ENCODE measurements at regions not wholly inside any gene's neighbourhood (a gene's known extent, or its start where the extent isn't known, plus 50 kb on each side); places are given as distances from the start of the nearest gene placed in this dataset.

DNA sequence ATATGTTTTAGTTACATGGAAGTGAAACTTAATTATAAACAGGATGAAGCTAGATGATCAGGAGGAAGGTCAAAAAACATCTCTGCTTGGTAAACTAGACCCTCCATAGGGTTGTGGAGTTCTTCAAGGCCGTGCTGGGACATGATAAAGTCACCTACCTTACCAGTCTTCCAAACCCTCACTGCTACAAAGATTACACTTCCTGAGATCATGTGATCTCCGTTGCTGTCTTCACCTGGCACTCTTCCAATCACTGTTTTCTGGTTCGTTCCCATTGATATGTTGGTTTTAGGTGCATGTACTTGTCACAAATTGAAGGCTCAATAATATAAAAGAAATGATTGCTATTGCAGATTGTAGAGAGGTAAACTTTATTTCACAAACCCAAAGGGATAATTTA is 161.5 kb upstream of the MAN1A1 start:
- Histone ChIP-seq H2AFZ (ENCODE audit: low read length) (no peak overlapping the region), H3K27me3 (ENCODE audit: control insufficient read depth in 1 of 2, insufficient read depth in 2 of 2, low read length in 2 of 2) (no peaks in the 10 kb centered on the region; a peak in 1 of 5 replicates), H3K4me2 (ENCODE audit: low read depth, low read length) (no peak overlapping the region), H3K4me3 (replicated peaks in 1 of 3; ENCODE audit: insufficient read depth in 1 of 3, low read depth in 2 of 3, low read length in 3 of 3) (no peak overlapping the region), H3K9ac (ENCODE audit: insufficient read depth, low read depth, low read length) (no peak overlapping the region), H4K20me1 (ENCODE audit: insufficient read depth, low read length) (no peaks in the 10 kb centered on the region), H3K9me3 (ENCODE audit: low read length) (no peaks in the 10 kb centered on the region), H3K36me3 (replicated peaks in 1 of 2; ENCODE audit: control insufficient read depth in 1 of 2, insufficient read depth in 2 of 2, low read length in 2 of 2) (no peaks in the 10 kb centered on the region), H3K4me1 (ENCODE audit: insufficient read depth, low read length) (no peaks in the 10 kb centered on the region), H3K79me2 (ENCODE audit: insufficient read depth, low read length) (no peaks in the 10 kb centered on the region), H3K27ac (ENCODE audit: extremely low read length, insufficient read depth, low read length) (no peak overlapping the region)
- WGBS (ENCODE audit: low lambda C conversion rate): 1% methylated on average over 3 of the region's 3 CpGs
- intact Hi-C loops (cut with micrococcal nuclease; ENCODE audit: unreplicated experiment) (no loop called here), in situ Hi-C loops (cut with HindIII; ENCODE audit: extremely low pct_ligation_motif_present, low pct_unique_long_range_greater_than_20kb) (no loop called here)
- no peak for FAIRE-seq
- POLR2A ChIA-PET: no interaction called here
- CTCF ChIA-PET (ENCODE audit: low intra/inter-chr PET ratio, low total read pairs): no interaction called here
- no peak for DNase-seq (ENCODE audit: low spot score)
- ATAC-seq: no peak
- BruUV-seq (replicated peaks): no TSS peak
- TF ChIP-seq, protein P1, sequence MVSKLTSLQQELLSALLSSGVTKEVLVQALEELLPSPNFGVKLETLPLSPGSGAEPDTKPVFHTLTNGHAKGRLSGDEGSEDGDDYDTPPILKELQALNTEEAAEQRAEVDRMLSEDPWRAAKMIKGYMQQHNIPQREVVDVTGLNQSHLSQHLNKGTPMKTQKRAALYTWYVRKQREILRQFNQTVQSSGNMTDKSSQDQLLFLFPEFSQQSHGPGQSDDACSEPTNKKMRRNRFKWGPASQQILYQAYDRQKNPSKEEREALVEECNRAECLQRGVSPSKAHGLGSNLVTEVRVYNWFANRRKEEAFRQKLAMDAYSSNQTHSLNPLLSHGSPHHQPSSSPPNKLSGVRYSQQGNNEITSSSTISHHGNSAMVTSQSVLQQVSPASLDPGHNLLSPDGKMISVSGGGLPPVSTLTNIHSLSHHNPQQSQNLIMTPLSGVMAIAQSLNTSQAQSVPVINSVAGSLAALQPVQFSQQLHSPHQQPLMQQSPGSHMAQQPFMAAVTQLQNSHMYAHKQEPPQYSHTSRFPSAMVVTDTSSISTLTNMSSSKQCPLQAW (CRISPR knock-in tag; IDR thresholded peaks at IDR 0.05): no peak
- TF ChIP-seq, protein P2, sequence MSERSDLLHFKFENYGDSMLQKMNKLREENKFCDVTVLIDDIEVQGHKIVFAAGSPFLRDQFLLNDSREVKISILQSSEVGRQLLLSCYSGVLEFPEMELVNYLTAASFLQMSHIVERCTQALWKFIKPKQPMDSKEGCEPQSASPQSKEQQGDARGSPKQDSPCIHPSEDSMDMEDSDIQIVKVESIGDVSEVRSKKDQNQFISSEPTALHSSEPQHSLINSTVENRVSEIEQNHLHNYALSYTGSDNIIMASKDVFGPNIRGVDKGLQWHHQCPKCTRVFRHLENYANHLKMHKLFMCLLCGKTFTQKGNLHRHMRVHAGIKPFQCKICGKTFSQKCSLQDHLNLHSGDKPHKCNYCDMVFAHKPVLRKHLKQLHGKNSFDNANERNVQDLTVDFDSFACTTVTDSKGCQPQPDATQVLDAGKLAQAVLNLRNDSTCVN (CRISPR knock-in tag; IDR thresholded peaks at IDR 0.05; ENCODE audit: borderline replicate concordance): no peak
- TF ChIP-seq ZBTB42 (CRISPR knock-in tag; IDR thresholded peaks at IDR 0.05) (no peak), SRY (CRISPR knock-in tag; IDR thresholded peaks at IDR 0.05) (no peak), PHF5A (CRISPR knock-in tag; IDR thresholded peaks at IDR 0.05; ENCODE audit: low read depth, unreplicated experiment) (no peak), DPF2 (CRISPR knock-in tag; IDR thresholded peaks at IDR 0.05; ENCODE audit: borderline replicate concordance, low read depth) (no peak), NR2F2 (IDR thresholded peaks at IDR 0.05; ENCODE audit: borderline replicate concordance, low read depth) (no peak), SAP130 (CRISPR knock-in tag; IDR thresholded peaks at IDR 0.05; ENCODE audit: low read depth) (no peak), MAZ (IDR thresholded peaks at IDR 0.05; ENCODE audit: borderline replicate concordance, low read depth, low read length) (no peak), MAZ (CRISPR knock-in tag; IDR thresholded peaks at IDR 0.05; ENCODE audit: low read depth) (no peak), ZNF484 (CRISPR knock-in tag; IDR thresholded peaks at IDR 0.05; ENCODE audit: borderline replicate concordance, low read depth) (no peak), PHF21A (CRISPR knock-in tag; IDR thresholded peaks at IDR 0.05) (no peak), CENPX (CRISPR knock-in tag; IDR thresholded peaks at IDR 0.05) (no peak), ETV6 (CRISPR knock-in tag; conservative IDR thresholded peaks at IDR 0.05) (no peak), ZNF383 (CRISPR knock-in tag; IDR thresholded peaks at IDR 0.05; ENCODE audit: borderline replicate concordance) (no peak)
- TF ChIP-seq, protein P3, sequence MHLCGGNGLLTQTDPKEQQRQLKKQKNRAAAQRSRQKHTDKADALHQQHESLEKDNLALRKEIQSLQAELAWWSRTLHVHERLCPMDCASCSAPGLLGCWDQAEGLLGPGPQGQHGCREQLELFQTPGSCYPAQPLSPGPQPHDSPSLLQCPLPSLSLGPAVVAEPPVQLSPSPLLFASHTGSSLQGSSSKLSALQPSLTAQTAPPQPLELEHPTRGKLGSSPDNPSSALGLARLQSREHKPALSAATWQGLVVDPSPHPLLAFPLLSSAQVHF (CRISPR knock-in tag; IDR thresholded peaks at IDR 0.05): no peak
- TF ChIP-seq, protein P4, sequence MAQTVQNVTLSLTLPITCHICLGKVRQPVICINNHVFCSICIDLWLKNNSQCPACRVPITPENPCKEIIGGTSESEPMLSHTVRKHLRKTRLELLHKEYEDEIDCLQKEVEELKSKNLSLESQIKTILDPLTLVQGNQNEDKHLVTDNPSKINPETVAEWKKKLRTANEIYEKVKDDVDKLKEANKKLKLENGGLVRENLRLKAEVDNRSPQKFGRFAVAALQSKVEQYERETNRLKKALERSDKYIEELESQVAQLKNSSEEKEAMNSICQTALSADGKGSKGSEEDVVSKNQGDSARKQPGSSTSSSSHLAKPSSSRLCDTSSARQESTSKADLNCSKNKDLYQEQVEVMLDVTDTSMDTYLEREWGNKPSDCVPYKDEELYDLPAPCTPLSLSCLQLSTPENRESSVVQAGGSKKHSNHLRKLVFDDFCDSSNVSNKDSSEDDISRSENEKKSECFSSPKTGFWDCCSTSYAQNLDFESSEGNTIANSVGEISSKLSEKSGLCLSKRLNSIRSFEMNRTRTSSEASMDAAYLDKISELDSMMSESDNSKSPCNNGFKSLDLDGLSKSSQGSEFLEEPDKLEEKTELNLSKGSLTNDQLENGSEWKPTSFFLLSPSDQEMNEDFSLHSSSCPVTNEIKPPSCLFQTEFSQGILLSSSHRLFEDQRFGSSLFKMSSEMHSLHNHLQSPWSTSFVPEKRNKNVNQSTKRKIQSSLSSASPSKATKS (CRISPR knock-in tag; IDR thresholded peaks at IDR 0.05): no peak
- TF ChIP-seq, protein P5, sequence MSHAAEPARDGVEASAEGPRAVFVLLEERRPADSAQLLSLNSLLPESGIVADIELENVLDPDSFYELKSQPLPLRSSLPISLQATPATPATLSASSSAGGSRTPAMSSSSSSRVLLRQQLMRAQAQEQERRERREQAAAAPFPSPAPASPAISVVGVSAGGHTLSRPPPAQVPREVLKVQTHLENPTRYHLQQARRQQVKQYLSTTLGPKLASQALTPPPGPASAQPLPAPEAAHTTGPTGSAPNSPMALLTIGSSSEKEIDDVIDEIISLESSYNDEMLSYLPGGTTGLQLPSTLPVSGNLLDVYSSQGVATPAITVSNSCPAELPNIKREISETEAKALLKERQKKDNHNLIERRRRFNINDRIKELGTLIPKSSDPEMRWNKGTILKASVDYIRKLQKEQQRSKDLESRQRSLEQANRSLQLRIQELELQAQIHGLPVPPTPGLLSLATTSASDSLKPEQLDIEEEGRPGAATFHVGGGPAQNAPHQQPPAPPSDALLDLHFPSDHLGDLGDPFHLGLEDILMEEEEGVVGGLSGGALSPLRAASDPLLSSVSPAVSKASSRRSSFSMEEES (CRISPR knock-in tag; IDR thresholded peaks at IDR 0.05): no peak
